Ishikawa (cell line): ENCODE measurements at regions not wholly inside any gene's neighbourhood (a gene's known extent, or its start where the extent isn't known, plus 50 kb on each side); places are given as distances from the start of the nearest gene placed in this dataset.

Source experiments
- CEBPB ChIP-seq: IDR thresholded peaks from 2 replicates; pipeline ENCODE4 v1.6.1; 2012
- EP300 ChIP-seq: IDR thresholded peaks from 2 replicates; pipeline ENCODE4 v1.6.1; 2012; ENCODE audit warnings: borderline replicate concordance
- FOXM1 ChIP-seq: IDR thresholded peaks from 2 replicates; pipeline ENCODE4 v1.6.1; 2012; ENCODE audit warnings: low read depth, borderline replicate concordance
- MAX ChIP-seq: IDR thresholded peaks from 2 replicates; pipeline ENCODE4 v1.6.1; 2012
- RAD21 ChIP-seq: IDR thresholded peaks from 2 replicates; pipeline ENCODE4 v1.6.1; 2012; ENCODE audit warnings: low read depth
- ZBTB7A ChIP-seq: IDR thresholded peaks from 2 replicates; pipeline ENCODE4 v1.6.1; 2012; ENCODE audit warnings: low read depth

GRCh38 chr5:167877924-167878323, 413.5 kb upstream of the WWC1 start:
- no peak for TF ChIP-seq FOXM1
- no peak for TF ChIP-seq EP300
- no peak for TF ChIP-seq RAD21
- no peak for TF ChIP-seq MAX
- TF ChIP-seq CEBPB: no peak
- no peak for TF ChIP-seq ZBTB7A
